ENCODE measurements at regions not wholly inside any gene's neighbourhood (a gene's known extent, or its start where the extent isn't known, plus 50 kb on each side); places are given as distances from the start of the nearest gene placed in this dataset.

- DNase-seq = peak in 1 of 2 donors; percentile 48
These were observed 53.4 kb upstream of the PRKACB start for GRCh38 chr1:84090447-84091245.

DNA sequence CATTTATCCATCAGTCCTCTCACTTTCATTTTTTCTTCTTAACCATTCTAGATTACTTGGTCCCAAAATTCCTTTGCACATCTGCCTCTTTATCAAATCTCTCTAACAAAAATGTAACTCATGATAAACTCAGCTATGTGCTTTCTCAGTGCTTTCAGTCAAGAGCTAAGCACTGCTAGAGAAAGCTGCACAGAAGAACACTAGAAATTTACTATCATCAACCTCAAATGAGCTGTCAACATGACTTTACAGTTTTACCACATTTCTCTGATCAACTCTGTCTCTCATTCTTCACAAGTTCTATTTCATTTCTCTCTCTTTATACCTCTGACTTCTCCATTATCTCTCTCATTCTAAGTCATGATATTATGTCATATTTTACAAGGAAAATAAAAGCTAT is 54.2 kb upstream of the PRKACB start:
- no peak for DNase-seq

- DNase-seq = no peak
These were observed 54.6 kb upstream of the PRKACB start for GRCh38 chr1:84089465-84089864.

GRCh38 chr1:84086616-84087015 is 57.5 kb upstream of the PRKACB start:
- no peak for DNase-seq

DNA sequence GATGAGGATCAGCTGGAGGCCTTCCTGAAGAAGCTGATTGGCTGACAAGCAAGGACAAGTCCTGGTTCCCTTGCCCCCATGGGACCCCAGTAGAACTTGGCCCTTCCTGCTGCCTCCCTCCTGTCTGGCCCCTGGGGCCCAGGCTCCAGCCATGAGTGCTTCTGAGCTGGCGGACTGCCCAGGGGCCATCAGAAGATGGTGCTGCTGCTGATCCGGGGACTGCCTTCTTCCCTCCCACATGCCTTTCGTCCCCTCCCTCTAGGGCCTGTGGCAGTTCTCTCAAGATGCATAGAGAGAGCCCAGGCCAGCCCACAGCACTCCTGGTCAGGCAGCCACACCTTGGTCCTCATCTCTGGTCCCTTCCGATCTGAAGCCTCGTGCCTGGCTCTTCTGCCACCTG is 57.9 kb upstream of the PRKACB start:
- no peak for DNase-seq

DNA sequence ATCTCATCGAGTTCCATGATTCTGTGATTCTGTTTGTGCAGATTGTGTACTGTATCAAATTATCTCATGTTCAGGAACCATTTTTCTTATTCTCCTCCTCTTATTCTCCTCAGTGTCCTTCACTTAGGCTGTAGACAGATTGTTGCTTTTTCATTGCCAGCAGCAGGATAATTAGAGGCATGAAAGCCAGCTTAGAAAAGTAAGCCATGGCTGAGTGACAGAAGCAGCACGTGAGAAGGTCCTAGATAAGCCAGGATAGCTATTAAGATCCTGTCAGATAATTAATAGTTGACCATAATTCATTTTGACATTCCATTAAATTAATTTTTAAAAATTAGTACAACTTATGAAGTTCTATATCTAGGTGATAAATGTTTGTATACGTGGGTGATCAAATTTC is 60.8 kb upstream of the PRKACB start:
- DNase-seq = no peak

- no peak for DNase-seq
These were observed 65.2 kb upstream of the PRKACB start for GRCh38 chr1:84078842-84079202.

DNA sequence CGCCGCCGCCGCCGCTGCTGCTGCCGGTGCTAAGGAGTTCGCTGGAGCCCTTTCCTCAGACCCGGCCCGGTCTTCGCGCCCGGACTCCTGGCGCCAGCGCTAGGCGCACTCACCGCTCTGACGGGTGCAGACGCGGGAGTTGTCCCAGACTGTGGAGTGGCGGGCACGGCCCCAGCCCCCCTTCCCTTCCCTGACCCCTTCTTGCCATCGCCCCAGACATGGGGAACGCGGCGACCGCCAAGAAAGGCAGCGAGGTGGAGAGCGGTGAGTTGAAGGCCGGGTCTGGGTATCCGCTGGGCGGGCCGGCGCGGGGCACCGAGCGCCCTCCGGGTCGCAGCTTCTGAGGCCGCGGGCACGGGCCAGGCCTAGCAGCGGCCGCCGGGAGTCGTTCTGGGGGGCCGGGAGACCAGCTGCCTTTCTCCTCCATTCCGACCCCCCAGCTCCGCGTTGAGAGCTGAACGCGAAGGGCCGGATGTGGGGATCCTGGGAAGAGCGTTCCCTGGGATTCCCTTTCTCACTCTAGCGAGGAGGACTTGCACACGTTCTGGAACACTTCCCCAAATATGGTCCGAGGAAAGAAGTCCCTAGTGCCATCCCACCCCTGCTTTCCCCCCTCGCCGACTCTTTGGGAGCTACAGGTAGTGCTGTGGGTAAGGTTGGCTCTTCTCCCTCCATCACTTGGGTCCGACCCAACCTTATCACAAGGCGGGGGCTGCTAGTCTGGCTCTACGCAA is 65.8 kb upstream of the PRKACB start:
- no peak for DNase-seq

DNA sequence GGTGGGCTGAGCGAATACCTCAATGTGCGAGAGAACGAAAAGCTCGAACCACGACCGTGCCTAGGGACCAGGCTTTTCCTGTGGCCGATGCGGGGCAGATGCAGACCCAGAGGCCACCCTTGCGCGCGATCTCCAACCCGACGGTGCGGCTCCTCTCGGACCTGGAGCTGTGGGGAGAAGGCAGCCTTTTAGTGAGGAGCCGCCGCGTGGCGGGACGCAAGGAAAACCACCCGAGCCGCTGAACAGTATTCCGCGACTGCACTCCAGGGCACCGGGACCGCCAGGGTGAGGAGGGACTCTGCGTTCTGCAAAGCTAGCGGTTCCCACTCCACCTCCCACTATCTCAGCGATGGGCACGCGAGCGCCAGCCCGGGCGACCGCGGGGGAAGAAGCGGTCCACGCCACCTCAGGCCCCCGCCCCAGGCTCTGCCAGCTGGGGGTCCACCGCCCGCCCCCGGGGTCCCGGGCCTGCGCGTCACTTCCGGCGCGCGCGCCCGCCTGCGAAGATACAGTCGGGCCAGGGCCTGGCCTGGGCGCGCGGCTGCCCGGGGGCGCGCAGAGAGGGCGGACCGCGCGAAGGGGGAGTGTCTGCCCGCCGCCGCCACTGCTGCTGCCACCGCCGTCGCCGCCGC is 66.5 kb upstream of the PRKACB start:
- DNase-seq = peak; percentile 79 to 81

- no peak for DNase-seq
These were observed 70.8 kb upstream of the PRKACB start for GRCh38 chr1:84073266-84073665.

DNA sequence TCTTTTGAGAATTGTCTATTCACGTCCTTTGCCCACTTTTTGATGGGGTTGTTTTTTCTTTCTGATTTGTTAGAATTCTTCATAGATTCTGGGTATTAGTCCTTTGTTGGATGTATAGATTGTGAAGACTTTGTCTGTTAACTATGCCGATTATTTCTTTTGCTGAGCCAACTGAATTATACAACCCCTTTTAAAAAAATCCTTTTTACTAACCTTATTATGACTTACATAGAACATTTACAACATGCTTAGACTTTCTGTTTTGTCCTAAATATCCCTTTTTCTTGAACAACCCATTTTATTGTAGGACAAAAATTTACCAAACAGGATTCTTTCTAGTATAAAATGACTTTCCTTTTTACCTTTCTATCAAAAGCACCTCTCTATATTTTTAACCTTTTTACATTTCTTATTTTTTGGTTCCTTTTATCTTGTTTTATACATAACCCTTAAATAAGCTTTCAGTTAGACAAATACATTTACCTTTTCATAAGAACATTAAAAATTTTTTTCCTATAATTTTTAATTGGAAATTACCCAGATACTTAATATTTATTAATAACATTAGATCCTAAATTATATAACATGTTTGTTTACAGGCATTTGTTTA is 70.4 kb upstream of the TTLL7 start:
- DNase-seq = no peak

DNA sequence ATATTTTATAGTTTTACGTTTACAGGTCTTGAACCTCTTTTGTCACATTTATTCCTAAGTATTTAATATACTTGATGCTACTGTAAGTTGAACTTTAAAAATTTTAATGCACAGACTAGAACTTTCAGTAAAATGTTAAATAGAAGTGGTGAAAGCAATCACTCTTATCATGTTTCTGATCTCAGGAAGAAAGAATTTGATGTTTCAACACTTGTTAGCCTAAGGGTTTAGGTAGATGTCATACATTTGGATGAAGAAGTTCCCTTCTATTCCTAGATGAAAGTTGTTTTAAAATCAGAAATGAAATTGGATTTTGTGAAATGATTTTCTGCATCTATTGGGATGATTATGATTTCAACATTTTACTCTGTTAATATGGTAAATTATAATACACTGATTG is 63.6 kb upstream of the TTLL7 start:
- no peak for DNase-seq

DNA sequence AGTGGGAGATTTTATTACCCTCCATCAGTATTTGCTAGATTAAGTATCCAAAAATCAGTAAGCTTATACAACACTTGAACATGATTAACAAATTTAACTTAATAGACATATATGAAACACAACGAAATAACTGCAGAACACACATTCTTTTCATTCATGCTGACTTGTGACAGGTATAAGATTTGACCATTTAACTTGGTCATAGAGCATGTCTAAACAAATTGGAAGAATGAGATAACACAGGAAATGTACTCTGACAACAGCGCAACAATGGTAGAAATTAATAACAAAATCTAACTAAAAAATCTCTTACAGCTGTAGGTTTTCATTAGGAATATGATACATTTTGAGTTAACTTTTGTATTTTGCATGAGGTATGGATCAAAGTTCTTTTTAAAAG is 62.4 kb upstream of the TTLL7 start:
- DNase-seq = no peak

DNA sequence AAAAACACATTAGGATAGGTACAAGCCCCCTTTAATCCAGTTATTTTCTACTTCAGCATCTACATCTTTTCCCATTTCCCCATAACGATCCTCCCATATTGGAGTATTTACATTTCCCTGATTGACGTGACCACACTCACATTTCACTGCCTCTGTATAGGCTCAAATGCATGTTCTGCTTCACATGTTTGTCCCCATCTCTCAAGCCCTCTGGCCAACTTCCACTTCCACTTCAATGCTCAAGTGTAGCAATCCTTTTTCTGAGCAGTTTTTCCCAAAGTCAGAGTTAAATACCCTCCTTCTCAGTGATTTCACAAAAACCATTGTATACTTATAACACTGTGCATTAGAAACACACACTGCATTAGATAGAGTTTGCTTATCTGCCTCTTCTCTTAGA is 61.8 kb upstream of the TTLL7 start:
- DNase-seq = no peak

DNA sequence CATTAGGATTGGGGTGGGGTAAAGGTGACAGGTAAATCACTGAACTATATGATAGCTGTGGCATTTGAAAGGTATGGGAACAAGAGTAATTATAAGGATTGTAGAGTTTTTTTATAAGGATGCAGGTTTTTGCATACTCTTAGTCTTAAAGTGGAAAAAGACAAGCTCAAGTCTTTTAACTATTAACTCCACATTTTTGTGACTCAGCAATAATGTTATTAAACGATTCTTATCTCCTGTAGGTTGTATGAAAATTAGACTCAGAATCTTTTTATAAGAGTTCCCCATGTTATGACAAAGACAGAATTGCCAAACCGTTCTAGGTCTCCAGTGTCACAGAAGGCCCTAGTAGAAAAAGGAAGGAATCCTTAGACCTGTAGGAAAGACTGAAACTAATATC is 49.9 kb upstream of the TTLL7 start:
- no peak for DNase-seq
